HepG2 (cell line): ENCODE measurements at regions not wholly inside any gene's neighbourhood (a gene's known extent, or its start where the extent isn't known, plus 50 kb on each side); places are given as distances from the start of the nearest gene placed in this dataset.

Experiments
- ATAC-seq: fragments of 200-7000 bp; cut with Tn5 transposase; 3 replicates; pipeline ENCODE4 v1.9.1; 2020; ENCODE audit warnings: mild to moderate bottlenecking, moderate library complexity
- BruUV-seq: library from RNA; stranded (reverse); fragments of 400-500 nt; replicated peaks from 2 replicates; lab custom pipeline; 2021; lab: Mats Ljungman, UMichigan
- CTCF ChIA-PET: fragments of 300-600 bp; formaldehyde crosslinking; extraction: SDS; loops from one replicate; lab custom pipeline; 2021; ENCODE audit warnings: low total read pairs, inconsistent platforms, low intra/inter-chr PET ratio; lab: Yijun Ruan, JAX
- POLR2A ChIA-PET: fragments of 350-600 bp; sonication (Branson Sonifier 250); formaldehyde crosslinking; loops from one replicate; lab custom pipeline; 2020; ENCODE audit warnings: antibody characterized with exemption, inconsistent platforms; lab: Yijun Ruan, JAX
- DNase-seq: peaks from one replicate; pipeline ENCODE4 v3.0.0-alpha.2; 2015; ENCODE audit warnings: low spot score
- FAIRE-seq: peaks from 3 replicates; lab custom pipeline; 2011; peaks lifted over from hg19 to GRCh38; lab: Jason Lieb, UNC
- H2AFZ ChIP-seq: one replicate; pipeline ENCODE4 v1.6.1; 2011; ENCODE audit warnings: low read length, inconsistent platforms
- H3K27ac ChIP-seq: fragments of 300-600 bp; 3 replicates; pipeline ENCODE4 v1.8.0; 2011; ENCODE audit warnings: mixed run types, mild to moderate bottlenecking, mixed read lengths, low read length, inconsistent platforms; ENCODE audit not compliant: insufficient read depth; ENCODE audit errors: extremely low read length
- H3K27me3 ChIP-seq, 2 experiments: fragments of 200-600 bp in 1 of 2; 2 replicates in 1 of 2; 3 replicates in 1 of 2; pipeline versions ENCODE4 v1.6.0 to v1.8.0; 2011; ENCODE audit warnings: low read length in 2 of 2, mild to moderate bottlenecking in 2 of 2, moderate library complexity in 2 of 2, inconsistent platforms in 1 of 2; ENCODE audit not compliant: insufficient read depth in 2 of 2, control insufficient read depth in 1 of 2
- H3K36me3 ChIP-seq, 2 experiments: fragments of 200-600 bp in 1 of 2; replicated peaks in 1 of 2; 2 replicates in 1 of 2; 3 replicates in 1 of 2; pipeline versions ENCODE4 v1.5.1 to v1.8.0; 2011; ENCODE audit warnings: low read length in 2 of 2, inconsistent platforms in 1 of 2; ENCODE audit not compliant: insufficient read depth in 2 of 2, control insufficient read depth in 1 of 2
- H3K4me1 ChIP-seq: 2 replicates; pipeline ENCODE4 v1.5.1; 2012; ENCODE audit warnings: low read length, inconsistent platforms; ENCODE audit not compliant: insufficient read depth
- H3K4me2 ChIP-seq: 2 replicates; pipeline ENCODE4 v1.6.0; 2011; ENCODE audit warnings: low read depth, low read length, inconsistent platforms
- H3K4me3 ChIP-seq, 3 experiments: fragments of 200-600 bp in 1 of 3; sonication (generic), shearing (Covaris generic) in 1 of 3; replicated peaks in 1 of 3; 2 replicates each; pipeline ENCODE4 v1.5.1; 2011 to 2016; ENCODE audit warnings: low read length in 3 of 3, inconsistent platforms in 2 of 3, low read depth in 2 of 3, mild to moderate bottlenecking in 2 of 3, control low read depth in 1 of 3, mixed read lengths in 1 of 3; ENCODE audit not compliant: insufficient read depth in 1 of 3
- H3K79me2 ChIP-seq: one replicate; pipeline ENCODE4 v1.6.1; 2011; ENCODE audit warnings: low read length, inconsistent platforms; ENCODE audit not compliant: insufficient read depth
- H3K9ac ChIP-seq: 2 replicates; pipeline ENCODE4 v1.6.0; 2011; ENCODE audit warnings: mild to moderate bottlenecking, low read depth, low read length, inconsistent platforms; ENCODE audit not compliant: insufficient read depth
- H3K9me3 ChIP-seq: 2 replicates; pipeline ENCODE4 v1.5.1; 2012; ENCODE audit warnings: mild to moderate bottlenecking, low read length
- H4K20me1 ChIP-seq: 2 replicates; pipeline ENCODE4 v1.6.0; 2011; ENCODE audit warnings: inconsistent platforms, mild to moderate bottlenecking, low read length, moderate library complexity; ENCODE audit not compliant: insufficient read depth
- EED ChIP-seq: sonication (generic); formaldehyde crosslinking; IDR thresholded peaks from 2 replicates; pipeline ENCODE4 v1.5.0; 2020; ENCODE audit warnings: mild to moderate bottlenecking, missing genetic modification reagents
- HES4 ChIP-seq: sonication (generic); formaldehyde crosslinking; IDR thresholded peaks from 2 replicates; pipeline ENCODE4 v1.9.0; 2021; ENCODE audit warnings: mild to moderate bottlenecking, missing genetic modification reagents, borderline replicate concordance
- MAZ ChIP-seq, 2 experiments: sonication (generic) in 1 of 2; formaldehyde crosslinking in 1 of 2; IDR thresholded peaks; 2 replicates each; pipeline versions ENCODE4 v1.5.0 to v1.6.1; 2012 to 2020; ENCODE audit warnings: low read depth in 2 of 2, mild to moderate bottlenecking in 2 of 2, borderline replicate concordance in 1 of 2, improper control_type of control experiment in 1 of 2, low read length in 1 of 2, missing genetic modification reagents in 1 of 2, moderate library complexity in 1 of 2
- NCOA5 ChIP-seq: sonication (generic); formaldehyde crosslinking; IDR thresholded peaks from 2 replicates; pipeline ENCODE4 v1.4.0; 2020; ENCODE audit warnings: missing genetic modification reagents
- SOX5 ChIP-seq: IDR thresholded peaks from 2 replicates; pipeline ENCODE4 v1.6.1; 2016; ENCODE audit warnings: borderline replicate concordance
- SP4 ChIP-seq: sonication (generic); formaldehyde crosslinking; IDR thresholded peaks from 2 replicates; pipeline ENCODE4 v1.8.1; 2023; ENCODE audit warnings: mild to moderate bottlenecking, missing genetic modification reagents
- TCF12 ChIP-seq, 2 experiments: fragments of 450-650 bp in 1 of 2; sonication (generic) in 1 of 2; formaldehyde crosslinking in 1 of 2; IDR thresholded peaks; 2 replicates each; pipeline versions ENCODE4 v1.6.1 to v1.8.0; 2017 to 2022; ENCODE audit warnings: antibody characterized with exemption in 1 of 2, mild to moderate bottlenecking in 1 of 2, missing genetic modification reagents in 1 of 2, moderate library complexity in 1 of 2
- UBTF ChIP-seq: sonication (generic); formaldehyde crosslinking; IDR thresholded peaks from 2 replicates; pipeline ENCODE4 v1.4.0; 2020; ENCODE audit warnings: mild to moderate bottlenecking, missing genetic modification reagents
- ZNF292 ChIP-seq: sonication (generic); formaldehyde crosslinking; IDR thresholded peaks from 2 replicates; pipeline ENCODE4 v1.8.1; 2022; ENCODE audit warnings: mild to moderate bottlenecking, low read depth, missing genetic modification reagents, borderline replicate concordance
- ZNF430 ChIP-seq: sonication (generic); formaldehyde crosslinking; IDR thresholded peaks from 2 replicates; pipeline ENCODE4 v1.9.0; 2021; ENCODE audit warnings: mild to moderate bottlenecking, missing genetic modification reagents
- WGBS: methylation state at CpG from one replicate; pipeline ENCODE4 v1.1.6; 2017; ENCODE audit warnings: low lambda C conversion rate; 5-methylcytosine and 5-hydroxymethylcytosine counted together
- in situ Hi-C: cut with HindIII; loops from 2 replicates; pipeline ENCODE4 v1.10.0; 2017; ENCODE audit warnings: low pct_unique_long_range_greater_than_20kb; ENCODE audit not compliant: extremely low pct_ligation_motif_present
- intact Hi-C: fragments of 100-400 bp; cut with micrococcal nuclease; formaldehyde crosslinking; loops from one replicate; pipeline ENCODE4 v1.10.0; 2022; ENCODE audit not compliant: unreplicated experiment
- TF ChIP-seq, protein P1 (sequence below): sonication (generic); formaldehyde crosslinking; IDR thresholded peaks from 2 replicates; pipeline ENCODE4 v1.4.0; 2020; ENCODE audit warnings: missing genetic modification reagents
- TF ChIP-seq, protein P2 (sequence below): IDR thresholded peaks from 2 replicates; pipeline ENCODE4 v1.6.1; 2016; ENCODE audit warnings: low read depth, borderline replicate concordance

DNA sequence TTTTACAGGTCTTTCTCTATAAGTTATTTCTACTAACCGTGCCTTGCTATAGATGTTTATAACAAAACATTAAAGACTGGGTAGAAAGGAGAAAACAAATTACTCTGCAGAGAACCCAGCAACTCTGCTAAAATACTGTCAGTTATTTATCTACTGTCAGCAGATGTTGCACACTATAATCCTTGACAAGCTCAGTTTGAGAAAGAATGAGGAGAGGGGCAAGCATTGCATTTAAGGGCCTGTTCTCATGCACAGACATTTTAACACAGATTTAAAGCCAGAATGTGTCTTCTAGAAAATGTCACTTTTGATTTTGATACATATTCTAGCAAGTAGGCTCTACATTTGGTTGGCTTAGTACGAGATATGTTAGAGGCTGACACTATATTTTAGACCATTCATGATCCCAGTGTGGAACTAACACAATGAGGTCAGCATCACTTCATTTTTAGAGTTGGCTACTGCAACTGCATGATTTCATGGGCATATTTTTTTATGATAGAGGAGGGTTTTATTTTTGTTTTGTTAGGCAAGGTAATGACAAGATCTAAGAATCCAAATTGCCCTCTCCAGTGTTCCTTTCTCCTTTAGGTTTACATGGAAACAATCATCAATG, 516.4 kb downstream of the ZEB2 start:
- ChIA-PET POLR2A (no interaction called here), CTCF (no interaction called here)
- Histone ChIP-seq H3K9ac (no peak overlapping the region), H3K79me2 (no peaks in the 10 kb centered on the region), H3K4me1 (peaks cover 8% of the 10 kb centered on the region), H3K27ac (no peak overlapping the region), H3K4me2 (no peak overlapping the region), H3K4me3 (no peak overlapping the region), H3K9me3 (no peaks in the 10 kb centered on the region), H2AFZ (no peak overlapping the region), H3K27me3 (no peaks in the 10 kb centered on the region), H3K36me3 (no peaks in the 10 kb centered on the region), H4K20me1 (no peaks in the 10 kb centered on the region)
- in situ Hi-C loops = no loop called here
- FAIRE-seq (no peak), ATAC-seq (no peak), DNase-seq (no peak)
- no TSS peak for BruUV-seq
- WGBS = 49% methylated on average over 2 of the region's 2 CpGs
- intact Hi-C loops = no loop called here
- TF ChIP-seq SOX5 (CRISPR knock-in tag) (no peak), TCF12 (IDR thresholded peaks at IDR 0.05) (no peak), TCF12 (CRISPR knock-in tag; IDR thresholded peaks at IDR 0.05) (no peak), UBTF (CRISPR knock-in tag) (no peak), MAZ (IDR thresholded peaks at IDR 0.05; ENCODE audit: borderline replicate concordance, low read depth, low read length) (no peak), MAZ (CRISPR knock-in tag; IDR thresholded peaks at IDR 0.05; ENCODE audit: low read depth) (no peak), SP4 (no peak), HES4 (CRISPR knock-in tag) (no peak), ZNF430 (no peak), ZNF292 (no peak), NCOA5 (CRISPR knock-in tag) (no peak), EED (CRISPR knock-in tag) (no peak)
- TF ChIP-seq, protein P1, sequence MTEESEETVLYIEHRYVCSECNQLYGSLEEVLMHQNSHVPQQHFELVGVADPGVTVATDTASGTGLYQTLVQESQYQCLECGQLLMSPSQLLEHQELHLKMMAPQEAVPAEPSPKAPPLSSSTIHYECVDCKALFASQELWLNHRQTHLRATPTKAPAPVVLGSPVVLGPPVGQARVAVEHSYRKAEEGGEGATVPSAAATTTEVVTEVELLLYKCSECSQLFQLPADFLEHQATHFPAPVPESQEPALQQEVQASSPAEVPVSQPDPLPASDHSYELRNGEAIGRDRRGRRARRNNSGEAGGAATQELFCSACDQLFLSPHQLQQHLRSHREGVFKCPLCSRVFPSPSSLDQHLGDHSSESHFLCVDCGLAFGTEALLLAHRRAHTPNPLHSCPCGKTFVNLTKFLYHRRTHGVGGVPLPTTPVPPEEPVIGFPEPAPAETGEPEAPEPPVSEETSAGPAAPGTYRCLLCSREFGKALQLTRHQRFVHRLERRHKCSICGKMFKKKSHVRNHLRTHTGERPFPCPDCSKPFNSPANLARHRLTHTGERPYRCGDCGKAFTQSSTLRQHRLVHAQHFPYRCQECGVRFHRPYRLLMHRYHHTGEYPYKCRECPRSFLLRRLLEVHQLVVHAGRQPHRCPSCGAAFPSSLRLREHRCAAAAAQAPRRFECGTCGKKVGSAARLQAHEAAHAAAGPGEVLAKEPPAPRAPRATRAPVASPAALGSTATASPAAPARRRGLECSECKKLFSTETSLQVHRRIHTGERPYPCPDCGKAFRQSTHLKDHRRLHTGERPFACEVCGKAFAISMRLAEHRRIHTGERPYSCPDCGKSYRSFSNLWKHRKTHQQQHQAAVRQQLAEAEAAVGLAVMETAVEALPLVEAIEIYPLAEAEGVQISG (CRISPR knock-in tag) = no peak
- TF ChIP-seq, protein P2, sequence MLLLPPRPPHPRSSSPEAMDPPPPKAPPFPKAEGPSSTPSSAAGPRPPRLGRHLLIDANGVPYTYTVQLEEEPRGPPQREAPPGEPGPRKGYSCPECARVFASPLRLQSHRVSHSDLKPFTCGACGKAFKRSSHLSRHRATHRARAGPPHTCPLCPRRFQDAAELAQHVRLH (CRISPR knock-in tag) = no peak
